ENCODE measurements at regions not wholly inside any gene's neighbourhood (a gene's known extent, or its start where the extent isn't known, plus 50 kb on each side); places are given as distances from the start of the nearest gene placed in this dataset.
"Not testable (repeated sequence)": the region's sequence is repeated elsewhere in the genome, so short reads cannot be mapped to it uniquely, and the experiment has no call there.

DNA sequence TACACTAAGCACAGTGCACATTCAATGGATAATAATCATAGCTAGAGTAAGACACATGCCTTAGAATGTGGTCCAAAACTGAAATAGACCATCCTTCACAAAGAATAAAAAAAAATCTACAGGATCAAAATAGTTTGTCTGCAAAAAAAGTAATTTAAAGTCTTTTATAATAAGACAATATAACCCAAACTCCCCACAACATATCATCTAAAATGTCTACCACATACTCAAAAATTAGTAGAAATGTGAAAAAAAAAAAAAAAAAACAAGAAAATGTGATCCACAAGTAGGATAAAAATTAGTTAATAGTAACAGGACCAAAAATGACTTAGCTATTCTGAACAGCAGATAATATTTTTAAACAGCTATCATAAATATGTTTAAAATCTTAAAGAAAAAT is 557.2 kb upstream of the ARID1B start:
- intact Hi-C loops (cut with micrococcal nuclease) = no loop called here

GRCh38 chr6:156205678-156206077 is 571.5 kb upstream of the ARID1B start:
- intact Hi-C loops (cut with micrococcal nuclease) = no loop called here

GRCh38 chr6:156199182-156199581 is 578.0 kb upstream of the ARID1B start:
- intact Hi-C loops (cut with micrococcal nuclease) = no loop called here

- intact Hi-C loops (cut with micrococcal nuclease) = no loop called here
Measured at GRCh38 chr6:156197513-156197912, 579.7 kb upstream of the ARID1B start.

DNA sequence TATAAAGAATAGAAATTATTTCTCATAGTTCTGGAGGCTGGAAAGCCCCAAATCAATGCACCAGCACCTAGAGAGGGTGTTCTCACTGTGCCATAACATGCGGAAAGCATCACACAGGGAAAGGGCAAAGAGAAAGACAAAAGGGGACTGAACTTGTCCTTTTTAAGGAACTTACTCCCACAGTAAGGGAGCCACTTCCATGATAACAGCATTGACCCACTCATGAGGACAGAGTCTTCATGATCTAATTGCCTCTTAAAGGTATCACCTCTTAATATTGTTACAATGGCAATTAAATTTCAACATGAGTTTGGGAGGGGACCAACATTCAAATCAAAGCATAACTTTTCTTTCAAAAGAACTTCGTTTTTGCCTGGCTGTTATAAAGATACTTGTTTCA is 582.2 kb upstream of the ARID1B start:
- intact Hi-C loops (cut with micrococcal nuclease) = no loop called here

- intact Hi-C loops (cut with micrococcal nuclease) = no loop called here
Measured at GRCh38 chr6:156193381-156193780, 583.8 kb upstream of the ARID1B start.

DNA sequence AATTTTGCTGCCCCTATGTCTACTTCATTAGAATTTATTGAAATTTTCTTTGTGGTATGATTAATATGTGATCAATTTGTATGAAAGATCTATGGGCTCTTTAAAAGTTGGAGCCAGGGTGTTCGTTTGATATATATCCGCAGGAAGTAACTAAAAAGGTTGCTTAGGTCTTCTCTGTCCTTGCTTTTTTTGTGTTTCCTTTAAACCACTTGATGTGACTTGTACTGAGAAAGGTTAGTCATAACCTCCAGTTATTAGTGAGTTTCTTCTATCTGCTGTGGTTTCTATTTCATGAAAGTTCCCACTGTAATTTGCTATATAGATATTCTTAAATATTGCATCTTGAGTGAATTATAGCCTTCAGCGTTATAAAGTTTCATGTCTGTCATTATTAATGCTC is 585.3 kb upstream of the ARID1B start:
- intact Hi-C loops (cut with micrococcal nuclease) = no loop called here

- intact Hi-C loops (cut with micrococcal nuclease) = not testable (repeated sequence)
Measured at GRCh38 chr6:156191390-156191789, 585.8 kb upstream of the ARID1B start.

DNA sequence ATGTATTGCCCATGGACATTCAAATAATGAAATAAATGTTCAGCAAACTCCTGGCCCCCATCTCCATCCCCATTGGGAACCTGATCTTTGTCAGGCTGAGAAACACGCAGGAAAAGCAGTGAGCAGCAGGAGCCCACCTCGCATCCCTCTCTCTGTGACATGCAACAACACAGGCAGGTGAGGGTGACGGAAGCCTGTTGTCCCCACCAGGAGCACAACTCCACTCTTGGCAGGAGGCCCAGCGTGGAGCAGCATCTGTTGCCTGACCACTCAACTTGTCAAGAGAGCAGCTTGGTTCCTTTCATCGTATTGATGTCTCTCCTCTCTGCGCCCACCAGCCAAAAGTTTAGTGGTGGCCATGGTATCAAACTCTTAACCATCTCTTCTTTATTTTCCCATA is 586.9 kb upstream of the ARID1B start:
- intact Hi-C loops (cut with micrococcal nuclease) = no loop called here

- intact Hi-C loops (cut with micrococcal nuclease) = no loop called here
Measured at GRCh38 chr6:156189714-156190113, 587.5 kb upstream of the ARID1B start.

- intact Hi-C loops (cut with micrococcal nuclease) = no loop called here
Measured at GRCh38 chr6:156189195-156189594, 588.0 kb upstream of the ARID1B start.

GRCh38 chr6:156185113-156185512 is 592.1 kb upstream of the ARID1B start:
- intact Hi-C loops (cut with micrococcal nuclease) = no loop called here

DNA sequence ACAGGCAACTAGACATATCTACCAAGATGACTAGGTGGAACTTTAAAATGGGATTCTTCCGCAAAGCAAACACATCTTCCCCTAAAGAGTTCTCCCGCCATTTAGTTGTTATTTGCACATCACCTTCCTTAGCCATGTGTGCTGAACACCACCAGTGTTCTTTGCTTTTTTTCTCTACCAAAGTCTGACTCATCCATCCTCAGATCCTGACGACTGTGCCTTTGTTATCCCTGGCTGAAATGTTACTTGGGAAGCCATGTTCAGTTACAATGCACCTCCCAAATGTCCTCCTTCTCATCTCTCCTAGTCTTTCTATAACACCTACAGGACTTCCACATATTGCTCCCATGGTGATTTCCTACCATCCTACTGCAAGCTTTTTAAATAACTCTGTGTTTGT is 593.5 kb upstream of the ARID1B start:
- intact Hi-C loops (cut with micrococcal nuclease) = no loop called here

DNA sequence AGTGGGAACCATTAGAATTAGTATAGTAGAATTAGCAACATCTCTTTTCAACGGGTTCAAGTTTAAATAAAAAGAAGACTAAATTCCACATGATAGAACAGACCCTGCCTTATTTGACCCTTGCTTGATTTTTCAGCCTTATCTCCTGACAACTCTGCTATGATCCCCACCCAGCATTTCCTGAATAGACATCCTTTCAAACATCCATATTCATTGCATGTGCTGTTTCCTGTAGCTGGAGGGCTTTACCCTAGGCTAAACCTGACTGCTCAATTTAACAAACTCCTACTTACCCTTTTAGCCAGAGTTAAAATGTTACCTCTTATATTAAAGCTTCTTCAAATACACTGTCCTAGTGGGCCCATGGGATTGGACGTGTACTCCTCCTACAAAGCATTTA is 594.8 kb upstream of the ARID1B start:
- intact Hi-C loops (cut with micrococcal nuclease) = no loop called here

DNA sequence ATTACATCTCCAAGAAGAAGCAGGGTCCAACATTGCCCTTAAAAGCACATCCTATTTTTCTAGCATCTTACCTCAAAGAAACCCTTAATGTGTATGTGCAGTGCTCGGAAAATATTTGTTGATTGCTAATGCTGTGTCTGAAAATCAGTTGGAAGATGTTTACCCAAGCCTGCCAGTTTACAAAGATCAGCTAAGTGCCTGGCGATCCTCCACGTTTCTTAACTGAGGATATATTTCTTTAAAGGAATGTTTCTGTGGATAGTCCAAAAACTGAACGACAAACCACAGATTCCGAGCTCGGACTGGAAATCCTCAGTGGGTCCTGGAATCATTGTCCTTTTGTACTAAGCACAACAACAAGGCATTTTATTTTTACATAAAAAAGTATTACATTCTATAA is 595.7 kb upstream of the ARID1B start:
- intact Hi-C loops (cut with micrococcal nuclease) = no loop called here

- intact Hi-C loops (cut with micrococcal nuclease) = no loop called here
Measured at GRCh38 chr6:156175971-156176421, 601.2 kb upstream of the ARID1B start.

- intact Hi-C loops (cut with micrococcal nuclease) = no loop called here
Measured at GRCh38 chr6:156175433-156175832, 601.7 kb upstream of the ARID1B start.

DNA sequence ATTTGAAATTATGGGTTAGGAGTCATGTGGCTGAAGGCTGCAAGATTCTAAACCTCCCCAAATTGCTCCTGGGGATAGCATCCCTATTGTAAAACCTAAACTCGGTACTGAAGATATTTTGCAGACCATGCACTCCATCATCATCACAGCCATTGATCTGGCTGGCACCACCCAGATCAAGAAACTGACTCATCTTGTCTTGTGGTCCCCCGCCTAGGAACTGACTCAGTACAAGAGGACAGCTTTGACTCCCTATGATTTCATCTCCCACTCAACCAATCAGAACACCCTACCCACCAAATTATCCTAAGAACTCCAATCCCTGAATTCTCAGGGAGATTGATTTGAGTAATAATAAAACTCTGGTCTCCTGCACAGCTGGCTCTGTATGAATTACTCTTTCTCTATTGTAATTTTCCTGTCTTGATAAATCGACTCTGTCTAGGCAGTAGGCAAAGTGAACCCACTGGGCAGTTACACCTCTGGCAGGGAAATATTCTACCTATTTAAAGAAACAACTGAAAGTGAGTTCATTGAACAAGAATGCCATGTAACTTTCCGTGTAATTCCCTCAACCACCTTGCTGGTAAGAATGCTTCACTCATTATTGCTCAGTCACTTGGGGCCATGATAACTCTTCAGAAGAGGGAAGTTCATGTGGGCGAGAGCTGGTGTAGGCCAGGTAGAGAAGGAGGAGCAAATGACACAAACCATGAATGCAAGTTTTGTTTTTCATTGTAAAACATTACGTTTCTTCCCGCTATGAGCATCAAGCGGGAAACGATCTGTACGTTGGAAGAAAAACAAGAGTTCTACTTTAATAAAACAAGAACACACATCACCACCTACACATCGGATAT is 602.9 kb upstream of the ARID1B start:
- intact Hi-C loops (cut with micrococcal nuclease) = no loop called here

DNA sequence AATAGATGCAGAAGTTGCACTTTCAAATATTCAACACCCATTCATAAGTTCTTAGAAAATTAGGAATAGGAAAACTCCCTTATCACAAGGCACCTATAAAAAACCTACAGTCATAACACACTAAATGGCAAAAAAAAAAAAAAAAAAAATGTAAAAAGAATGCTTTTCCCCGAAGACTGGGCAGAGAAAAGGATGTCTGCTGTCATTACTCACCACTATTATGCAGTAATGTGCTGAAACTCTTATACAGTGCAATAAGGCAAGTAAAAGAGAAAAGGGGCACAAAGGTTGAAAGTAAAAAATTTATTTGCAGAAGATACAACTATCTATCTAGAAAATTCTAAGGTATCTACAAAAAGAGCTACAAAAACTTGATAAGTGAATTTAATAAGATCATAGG is 607.8 kb upstream of the ARID1B start:
- intact Hi-C loops (cut with micrococcal nuclease) = no loop called here

DNA sequence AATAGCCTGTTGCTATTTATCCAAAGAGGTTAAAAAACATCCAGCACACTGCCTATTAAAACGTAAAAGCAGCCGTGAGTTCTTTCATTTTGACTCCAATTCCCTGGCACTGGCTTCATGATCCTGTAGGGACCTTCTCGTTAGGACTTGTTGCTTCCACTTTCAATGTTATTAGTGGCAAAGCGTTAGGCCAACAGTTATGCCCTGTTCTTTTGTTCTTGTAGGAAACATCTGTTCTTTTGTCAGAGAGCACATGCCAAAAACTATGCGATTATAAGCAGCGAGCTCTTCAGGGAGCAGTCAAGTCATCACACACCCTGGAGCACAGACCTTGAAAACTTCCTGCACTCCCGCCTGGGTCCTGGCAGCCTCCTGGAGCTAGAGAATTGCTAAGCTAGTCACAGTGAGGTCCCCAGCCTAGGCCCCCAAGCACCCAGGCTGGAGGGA is 609.5 kb upstream of the ARID1B start:
- intact Hi-C loops (cut with micrococcal nuclease) = no loop called here

GRCh38 chr6:156167016-156167624 is 610.1 kb upstream of the ARID1B start:
- intact Hi-C loops (cut with micrococcal nuclease) = no loop called here

GRCh38 chr6:156166093-156166492 is 611.1 kb upstream of the ARID1B start:
- intact Hi-C loops (cut with micrococcal nuclease) = no loop called here

Data from T-helper 2 cell treated with Interferon-gamma antibody and Interleukin-4, amounts not matched to agents 100 ng/mL and 5 ng/mL, for 36 hours (primary cell).